Kidney epithelial cell (primary cell): ENCODE measurements at regions not wholly inside any gene's neighbourhood (a gene's known extent, or its start where the extent isn't known, plus 50 kb on each side); places are given as distances from the start of the nearest gene placed in this dataset.
"Not testable (repeated sequence)": the region's sequence is repeated elsewhere in the genome, so short reads cannot be mapped to it uniquely, and the experiment has no call there.

Experiments
- DNase-seq: peaks from one replicate; pipeline ENCODE4 v3.0.0-alpha.2; 2010; ENCODE audit warnings: low read depth
- H3K27me3 ChIP-seq: 2 replicates; pipeline ENCODE4 v1.6.0; 2011; ENCODE audit warnings: low read length; ENCODE audit not compliant: control insufficient read depth, insufficient read depth
- H3K36me3 ChIP-seq: 2 replicates; pipeline ENCODE4 v1.5.1; 2011; ENCODE audit warnings: low read length; ENCODE audit not compliant: control insufficient read depth, insufficient read depth
- H3K4me3 ChIP-seq: 2 replicates; pipeline ENCODE4 v1.5.1; 2011; ENCODE audit warnings: low read depth, mild to moderate bottlenecking, control low read depth, low read length
- CTCF ChIP-seq: IDR thresholded peaks from 2 replicates; pipeline ENCODE4 v1.5.1; 2011; ENCODE audit warnings: mild to moderate bottlenecking, moderate library complexity, low read length, control low read depth, inconsistent platforms; ENCODE audit not compliant: insufficient read depth, poor library complexity, severe bottlenecking

- no peak overlapping the region for H3K4me3 ChIP-seq
- DNase-seq, result no peak
Measured at GRCh38 chr4:137892134-137892533, 350.0 kb downstream of the SLC7A11 start.

DNA sequence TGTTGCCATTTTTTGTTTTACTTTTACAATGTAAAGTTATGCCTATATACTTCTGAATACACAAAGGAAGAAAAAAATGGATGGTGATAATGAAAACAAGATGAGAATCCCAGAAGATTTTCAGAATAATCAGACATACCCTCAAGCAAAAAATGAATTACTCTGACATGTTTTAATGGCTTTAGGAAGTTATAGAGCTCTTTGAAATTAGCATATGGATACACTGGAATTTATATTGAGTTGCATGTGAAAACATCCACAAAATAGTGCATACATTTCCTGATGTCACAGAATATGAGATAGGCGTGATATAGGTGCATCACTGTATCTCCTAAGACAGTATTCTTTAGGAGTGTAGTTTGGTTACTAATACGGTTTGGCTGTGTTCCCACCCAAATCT, 351.3 kb downstream of the SLC7A11 start:
- DNase-seq, result no peak
- H3K4me3 ChIP-seq, result no peak overlapping the region
- no peaks in the 10 kb centered on the region for H3K36me3 ChIP-seq
- no peaks in the 10 kb centered on the region for H3K27me3 ChIP-seq
- TF ChIP-seq CTCF, result no peak

More at GRCh38 chr4:137892134-137892533, 350.0 kb downstream of the SLC7A11 start:
- no peaks in the 10 kb centered on the region for H3K27me3 ChIP-seq
- no peaks in the 10 kb centered on the region for H3K36me3 ChIP-seq
- no peak for TF ChIP-seq CTCF

GRCh38 chr4:137881641-137882040, 349.3 kb upstream of the PCDH18 start:
- DNase-seq, result no peak
- no peak overlapping the region for H3K4me3 ChIP-seq
- no peaks in the 10 kb centered on the region for H3K27me3 ChIP-seq
- no peak for TF ChIP-seq CTCF
- no peaks in the 10 kb centered on the region for H3K36me3 ChIP-seq

- not testable (repeated sequence) for H3K36me3 ChIP-seq, DNase-seq, H3K27me3 ChIP-seq, H3K4me3 ChIP-seq
Measured at GRCh38 chr4:137868067-137868466, 335.8 kb upstream of the PCDH18 start.

- DNase-seq, result no peak
- TF ChIP-seq CTCF, result no peak
- no peaks in the 10 kb centered on the region for H3K36me3 ChIP-seq
- no peaks in the 10 kb centered on the region for H3K27me3 ChIP-seq
- H3K4me3 ChIP-seq, result no peak overlapping the region
Measured at GRCh38 chr4:137866671-137867070, 334.4 kb upstream of the PCDH18 start.

- no peak for DNase-seq
- no peaks in the 10 kb centered on the region for H3K27me3 ChIP-seq
- TF ChIP-seq CTCF, result peak; percentile 19
- no peaks in the 10 kb centered on the region for H3K36me3 ChIP-seq
- H3K4me3 ChIP-seq, result no peak overlapping the region
Measured at GRCh38 chr4:137861682-137862081, 329.4 kb upstream of the PCDH18 start.
